HUES48 (cell line): ENCODE measurements at regions not wholly inside any gene's neighbourhood (a gene's known extent, or its start where the extent isn't known, plus 50 kb on each side); places are given as distances from the start of the nearest gene placed in this dataset.

ENCODE experiments used
- H3K27ac ChIP-seq: one replicate; pipeline ENCODE4 v1.7.0; 2013; ENCODE audit warnings: low read depth, low read length, inconsistent platforms
- H3K27me3 ChIP-seq: 2 replicates; pipeline ENCODE4 v1.6.1; 2013; ENCODE audit warnings: mild to moderate bottlenecking, low read length; ENCODE audit not compliant: control insufficient read depth, insufficient read depth
- H3K36me3 ChIP-seq: 2 replicates; pipeline ENCODE4 v1.6.1; 2013; ENCODE audit warnings: low read length; ENCODE audit not compliant: control insufficient read depth, insufficient read depth
- H3K4me1 ChIP-seq: 2 replicates; pipeline ENCODE4 v1.6.1; 2013; ENCODE audit warnings: mild to moderate bottlenecking, low read length; ENCODE audit not compliant: control insufficient read depth, insufficient read depth
- H3K4me3 ChIP-seq: 2 replicates; pipeline ENCODE4 v1.5.1; 2013; ENCODE audit warnings: mild to moderate bottlenecking, low read depth, low read length
- H3K9ac ChIP-seq: 2 replicates; pipeline ENCODE4 v1.6.1; 2013; ENCODE audit warnings: mild to moderate bottlenecking, low read depth, low read length, moderate library complexity
- H3K9me3 ChIP-seq: 2 replicates; pipeline ENCODE4 v1.6.1; 2013; ENCODE audit warnings: low read length; ENCODE audit not compliant: control insufficient read depth, insufficient read depth

DNA sequence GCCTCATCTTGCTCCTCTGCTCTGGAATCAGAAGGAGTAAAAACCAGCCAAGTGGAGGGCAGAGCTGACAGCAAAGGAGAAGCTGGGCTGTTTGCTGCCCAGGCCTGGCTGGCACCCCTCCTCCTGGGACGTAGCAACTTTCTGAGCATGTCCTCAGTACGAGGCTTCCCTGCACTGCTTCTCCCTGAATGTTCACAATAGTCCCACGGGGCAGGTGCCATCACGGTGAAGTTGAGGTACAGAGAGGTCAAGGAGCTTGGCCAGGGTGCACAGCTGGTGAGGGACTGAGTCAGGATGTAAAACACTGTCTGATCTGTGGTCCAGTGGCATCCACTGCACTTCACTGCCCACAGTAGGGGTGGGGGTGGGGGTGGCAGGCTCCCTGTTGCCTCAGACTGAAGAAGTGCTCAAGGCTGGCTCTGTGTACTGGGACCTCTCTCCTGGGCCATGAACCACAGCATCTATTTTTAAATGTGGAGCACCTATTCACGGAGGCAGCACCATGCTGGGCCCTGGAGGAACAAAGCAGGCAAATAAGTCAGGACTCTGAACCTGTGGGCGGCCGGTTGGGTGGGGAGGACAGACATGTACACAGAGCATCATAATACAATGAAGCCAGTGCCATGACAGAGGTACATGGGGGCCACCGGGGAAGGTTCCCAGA lies 369.5 kb downstream of the SEC14L1 start:
- no peak overlapping the region for H3K9ac ChIP-seq
- H3K27me3 ChIP-seq: no peaks in the 10 kb centered on the region
- H3K9me3 ChIP-seq: 0 out of 2 replicates have a peak, but pooled peaks cover 3% of the 10 kb centered on the region
- no peak overlapping the region for H3K27ac ChIP-seq
- H3K36me3 ChIP-seq: no peaks in the 10 kb centered on the region
- H3K4me3 ChIP-seq: no peak overlapping the region
- H3K4me1 ChIP-seq: peaks cover 5% of the 10 kb centered on the region; the same call in 1 of the 2 replicates

DNA sequence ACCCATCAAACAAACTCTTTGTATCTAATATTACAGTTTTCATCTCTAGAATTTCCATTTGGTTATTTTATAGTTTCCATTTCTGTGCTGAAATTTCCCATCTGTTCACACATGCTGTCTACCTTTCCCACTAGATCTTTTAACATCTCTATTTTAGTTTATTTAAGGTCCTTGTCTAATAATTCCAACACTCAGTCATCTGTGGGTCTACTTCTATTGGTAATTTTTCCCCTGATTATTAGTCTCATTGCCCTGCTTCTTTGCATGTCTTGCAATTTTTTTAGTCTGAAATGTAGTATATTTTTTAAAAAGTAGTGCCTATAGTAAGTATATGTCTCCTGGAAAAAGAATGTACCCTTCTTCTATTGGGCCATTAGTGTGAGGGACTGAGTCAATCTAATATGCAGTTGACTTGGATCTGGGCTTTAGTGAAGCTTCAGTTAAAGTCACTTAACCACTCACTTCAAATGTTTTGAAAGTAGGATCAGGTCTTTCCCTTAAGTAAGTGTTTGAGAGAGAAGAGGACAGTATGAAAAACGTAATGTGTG lies 370.8 kb downstream of the SEC14L1 start:
- H3K4me1 ChIP-seq: peaks cover 5% of the 10 kb centered on the region; the same call in 1 of the 2 replicates
- H3K9me3 ChIP-seq: 0 out of 2 replicates have a peak, but pooled peaks cover 3% of the 10 kb centered on the region
- no peaks in the 10 kb centered on the region for H3K36me3 ChIP-seq
- H3K9ac ChIP-seq: no peak overlapping the region
- H3K27me3 ChIP-seq: no peaks in the 10 kb centered on the region
- H3K27ac ChIP-seq: no peak overlapping the region
- H3K4me3 ChIP-seq: no peak overlapping the region

DNA sequence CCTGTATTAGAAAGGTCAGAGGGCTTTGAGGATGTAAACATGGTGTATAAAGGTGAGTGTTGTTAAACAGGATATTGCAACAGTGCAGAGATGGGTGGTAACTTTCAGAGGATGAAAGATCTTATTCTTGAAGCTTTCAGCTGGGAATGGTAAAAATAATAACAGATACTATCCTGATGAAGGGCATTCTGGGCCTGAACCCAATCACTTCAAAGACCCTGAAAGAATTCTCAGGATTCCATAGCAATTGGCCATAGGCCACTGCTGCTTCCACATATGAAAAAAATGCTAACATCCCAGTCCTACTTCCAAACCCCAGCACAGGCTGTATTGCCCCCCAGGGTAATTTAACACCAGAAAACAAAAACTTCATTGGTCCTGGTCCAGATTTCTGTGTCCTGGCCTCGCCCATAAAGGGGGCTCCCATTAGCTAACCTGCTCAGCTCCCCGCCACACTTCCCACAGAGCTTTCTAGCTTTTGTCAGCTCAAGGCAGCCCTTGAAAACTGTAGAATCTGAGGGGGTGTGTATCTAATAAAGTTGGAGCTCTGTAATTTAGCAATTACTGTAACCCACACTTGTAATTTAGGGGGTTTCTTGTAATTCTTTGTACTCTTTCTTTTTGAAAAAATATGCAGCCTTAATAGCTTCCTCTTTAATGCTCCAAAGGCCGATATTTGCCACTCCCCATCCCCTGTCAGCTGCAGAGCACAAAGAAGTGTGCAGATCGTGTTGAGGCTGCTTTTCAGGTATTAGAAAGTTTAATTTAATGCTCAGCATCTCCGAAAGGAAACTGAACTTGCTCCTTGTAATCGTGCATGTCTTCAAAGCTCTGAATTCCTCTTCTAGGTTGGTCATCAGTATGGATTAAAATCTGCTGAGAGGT lies 371.5 kb downstream of the SEC14L1 start:
- no peaks in the 10 kb centered on the region for H3K36me3 ChIP-seq
- peaks cover 5% of the 10 kb centered on the region; the same call in 1 of the 2 replicates for H3K4me1 ChIP-seq
- H3K9ac ChIP-seq: no peak overlapping the region

DNA sequence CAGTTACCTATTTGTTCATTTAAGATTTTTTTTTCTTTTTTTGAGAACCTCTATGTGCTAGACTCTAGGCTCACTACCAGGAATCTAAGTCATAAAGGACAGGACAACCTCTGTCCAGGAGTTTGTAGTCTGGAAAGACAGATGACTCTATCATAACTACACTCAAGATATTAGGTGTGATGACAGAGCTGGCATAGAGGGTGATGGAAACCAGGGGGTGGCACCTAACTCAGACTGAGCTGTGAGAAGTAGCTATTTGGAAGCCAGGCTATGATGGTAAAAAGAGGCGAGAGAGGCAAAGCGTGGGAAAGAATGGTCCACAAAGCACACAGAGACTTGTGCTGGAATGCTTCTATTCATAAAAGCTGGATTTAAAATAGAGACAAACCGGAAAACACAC lies 372.3 kb downstream of the SEC14L1 start:
- no peaks in the 10 kb centered on the region for H3K27me3 ChIP-seq
- no peak overlapping the region for H3K27ac ChIP-seq
- H3K4me1 ChIP-seq: peaks cover 5% of the 10 kb centered on the region; the same call in 1 of the 2 replicates
- 0 out of 2 replicates have a peak, but pooled peaks cover 3% of the 10 kb centered on the region for H3K9me3 ChIP-seq
- no peak overlapping the region for H3K4me3 ChIP-seq
- H3K36me3 ChIP-seq: no peaks in the 10 kb centered on the region
- no peak overlapping the region for H3K9ac ChIP-seq

More for the DNA sequence above, 371.5 kb downstream of the SEC14L1 start:
- Histone ChIP-seq H3K27ac (no peak overlapping the region), H3K9me3 (0 out of 2 replicates have a peak, but pooled peaks cover 3% of the 10 kb centered on the region), H3K4me3 (no peak overlapping the region), H3K27me3 (no peaks in the 10 kb centered on the region)

DNA sequence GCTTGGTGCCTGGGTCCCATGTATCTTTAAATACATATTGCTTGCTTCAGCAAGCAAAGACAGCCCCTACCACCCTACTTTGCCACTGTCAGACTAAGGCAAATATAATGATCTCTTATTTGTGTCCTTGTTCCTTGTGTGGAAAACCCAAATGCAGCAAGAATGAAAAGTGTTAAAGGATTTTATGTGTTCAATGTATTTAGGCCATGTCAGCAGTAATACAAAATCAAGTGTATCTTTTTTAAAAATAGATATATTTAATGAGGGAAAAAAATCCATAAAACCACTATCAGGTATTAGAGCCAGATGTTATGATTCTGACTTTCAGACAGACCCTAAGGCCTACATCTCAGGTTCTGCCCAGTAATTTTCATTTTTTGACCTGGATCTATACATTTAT lies 374.5 kb downstream of the SEC14L1 start:
- Histone ChIP-seq H3K4me1 (no peaks in the 10 kb centered on the region), H3K27ac (no peak overlapping the region), H3K4me3 (no peak overlapping the region)

DNA sequence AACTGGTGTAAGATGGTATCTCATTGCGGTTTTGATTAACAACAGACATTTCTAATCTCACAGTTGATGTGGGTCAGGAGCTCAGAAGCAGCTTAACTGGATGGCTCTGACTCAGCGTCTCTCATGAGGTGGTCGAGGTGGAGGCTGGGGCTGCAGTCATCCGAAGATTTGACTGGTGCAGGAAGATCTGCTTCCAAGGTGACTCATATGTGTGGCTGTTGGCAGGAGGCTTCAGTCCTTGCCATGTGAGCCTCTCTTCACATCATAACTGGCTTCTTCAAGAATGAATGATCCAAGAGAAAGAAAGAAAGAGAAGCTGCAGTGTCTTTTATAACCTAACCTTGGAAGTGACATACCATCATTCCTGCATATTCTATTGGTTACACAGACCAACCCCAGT lies 376.1 kb downstream of the SEC14L1 start:
- H3K36me3 ChIP-seq: no peaks in the 10 kb centered on the region
- H3K9me3 ChIP-seq: 0 out of 2 replicates have a peak, but pooled peaks cover under 1% of the 10 kb centered on the region
- H3K4me3 ChIP-seq: no peak overlapping the region
- no peak overlapping the region for H3K27ac ChIP-seq
- H3K9ac ChIP-seq: no peak overlapping the region
- no peaks in the 10 kb centered on the region for H3K27me3 ChIP-seq
- no peaks in the 10 kb centered on the region for H3K4me1 ChIP-seq

More for the DNA sequence above, 374.5 kb downstream of the SEC14L1 start:
- H3K36me3 ChIP-seq: no peaks in the 10 kb centered on the region
- 0 out of 2 replicates have a peak, but pooled peaks cover 3% of the 10 kb centered on the region for H3K9me3 ChIP-seq
- H3K27me3 ChIP-seq: no peaks in the 10 kb centered on the region
- no peak overlapping the region for H3K9ac ChIP-seq

DNA sequence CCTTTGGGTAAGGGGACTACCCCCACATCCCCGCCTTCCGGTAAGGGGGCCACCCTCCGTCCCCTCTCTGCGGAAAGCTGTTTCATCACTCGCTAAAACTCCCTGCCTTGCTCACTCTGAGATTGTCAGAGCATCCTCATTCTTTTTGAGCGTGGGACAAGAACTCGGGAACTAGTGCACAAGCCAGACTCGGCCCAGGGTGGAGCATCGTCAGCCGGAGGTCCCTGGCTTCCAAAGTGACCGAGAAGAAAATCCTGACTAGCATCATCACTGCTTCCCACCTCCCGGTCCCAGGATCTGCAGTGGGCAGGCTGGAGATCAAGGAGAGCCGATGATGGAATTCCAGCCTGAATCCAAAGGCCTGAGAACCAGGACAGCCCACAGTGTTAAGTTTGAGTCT lies 380.3 kb downstream of the SEC14L1 start:
- H3K27ac ChIP-seq: no peak overlapping the region
- H3K9me3 ChIP-seq: no peaks in the 10 kb centered on the region
- H3K27me3 ChIP-seq: no peaks in the 10 kb centered on the region
- H3K9ac ChIP-seq: no peak overlapping the region
- no peak overlapping the region for H3K4me3 ChIP-seq
- no peaks in the 10 kb centered on the region for H3K36me3 ChIP-seq
- no peaks in the 10 kb centered on the region for H3K4me1 ChIP-seq

DNA sequence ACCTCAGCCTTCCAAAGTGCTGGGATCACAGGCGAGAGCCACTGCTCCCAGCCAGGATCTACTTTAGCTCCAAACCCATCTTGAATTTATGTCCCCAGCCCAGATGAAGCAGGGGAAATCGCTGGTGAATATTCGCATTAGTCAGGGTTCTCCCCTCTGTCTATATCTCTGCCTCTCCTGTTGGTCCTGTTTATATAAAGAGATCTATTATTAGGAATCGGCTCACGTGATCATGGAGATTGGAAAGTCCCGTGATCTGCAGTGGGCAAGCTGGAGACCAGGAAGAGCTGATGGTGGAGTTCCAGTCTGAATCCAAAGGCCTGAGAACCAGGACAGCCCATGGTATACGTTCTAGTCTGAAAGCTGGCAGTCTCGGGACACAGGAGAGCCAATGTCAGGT lies 382.8 kb downstream of the SEC14L1 start:
- no peaks in the 10 kb centered on the region; the same call in 1 of the 2 replicates for H3K9me3 ChIP-seq
- no peaks in the 10 kb centered on the region for H3K36me3 ChIP-seq
- H3K4me3 ChIP-seq: no peak overlapping the region
- peaks cover 15% of the 10 kb centered on the region for H3K27me3 ChIP-seq
- H3K9ac ChIP-seq: no peak overlapping the region
- H3K4me1 ChIP-seq: no peaks in the 10 kb centered on the region
- H3K27ac ChIP-seq: no peak overlapping the region

DNA sequence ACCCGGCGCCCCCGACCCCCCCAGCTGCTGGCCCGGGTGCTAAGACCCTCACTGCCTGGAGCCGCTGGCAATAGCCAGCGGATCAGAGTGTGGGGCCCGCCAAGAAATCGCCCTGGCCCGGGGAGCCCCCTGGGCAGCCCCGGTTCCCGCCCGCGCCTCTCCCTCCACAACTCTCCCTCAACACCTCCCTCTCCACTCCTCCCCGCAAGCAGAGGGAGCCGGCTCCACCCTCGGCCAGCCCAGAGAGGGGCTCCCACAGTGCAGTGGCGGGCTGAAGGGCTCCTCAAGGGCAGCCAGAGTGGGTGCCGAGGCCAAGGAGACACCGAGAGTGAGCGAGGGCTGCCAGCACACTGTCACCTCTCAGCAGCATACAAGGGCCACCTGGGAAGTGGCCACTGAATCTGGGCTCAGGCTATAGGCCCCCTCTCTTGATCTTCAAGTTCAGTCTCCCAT lies 385.5 kb downstream of the SEC14L1 start:
- Histone ChIP-seq H3K4me3 (no peak overlapping the region), H3K27ac (no peak overlapping the region), H3K36me3 (no peaks in the 10 kb centered on the region), H3K4me1 (no peaks in the 10 kb centered on the region), H3K9ac (no peak overlapping the region), H3K9me3 (no peaks in the 10 kb centered on the region; the same call in 1 of the 2 replicates), H3K27me3 (peaks cover 27% of the 10 kb centered on the region)

DNA sequence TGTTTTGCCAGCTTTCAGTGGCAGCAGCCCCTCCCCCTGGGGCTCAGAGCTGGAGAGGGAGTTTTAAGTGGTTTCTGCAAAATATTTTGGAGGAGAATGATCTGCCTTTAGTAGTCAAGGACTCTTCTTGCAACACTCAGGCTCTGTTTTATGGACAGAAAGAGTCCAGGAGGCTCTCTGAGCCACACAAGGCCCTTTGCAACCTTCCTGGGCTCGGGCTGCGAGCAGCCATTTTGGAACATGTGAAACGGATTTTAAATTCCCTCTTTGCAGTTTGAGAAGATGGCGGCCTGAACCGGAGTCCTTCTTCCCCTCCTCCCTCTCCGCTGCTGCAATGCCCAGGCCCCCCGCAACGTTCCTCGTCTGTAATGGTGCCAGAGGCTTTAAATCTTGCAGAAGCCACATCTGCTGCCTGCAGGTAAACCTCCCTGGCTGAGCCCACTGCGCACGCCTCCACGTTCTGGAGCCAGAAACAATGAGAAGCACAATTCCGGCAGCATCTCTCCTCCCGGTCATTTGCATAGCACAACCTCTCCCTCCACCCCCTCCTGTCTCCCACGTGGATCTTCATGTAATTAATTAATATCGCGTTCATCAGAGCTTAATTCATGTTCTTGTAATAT lies 386.1 kb downstream of the SEC14L1 start:
- Histone ChIP-seq H3K4me1 (no peaks in the 10 kb centered on the region), H3K27ac (no peak overlapping the region), H3K9ac (no peak overlapping the region), H3K9me3 (no peaks in the 10 kb centered on the region; the same call in 1 of the 2 replicates), H3K36me3 (no peaks in the 10 kb centered on the region), H3K27me3 (peaks cover 27% of the 10 kb centered on the region), H3K4me3 (no peak overlapping the region)
